ENCODE measurements at regions not wholly inside any gene's neighbourhood (a gene's known extent, or its start where the extent isn't known, plus 50 kb on each side); places are given as distances from the start of the nearest gene placed in this dataset.

DNA sequence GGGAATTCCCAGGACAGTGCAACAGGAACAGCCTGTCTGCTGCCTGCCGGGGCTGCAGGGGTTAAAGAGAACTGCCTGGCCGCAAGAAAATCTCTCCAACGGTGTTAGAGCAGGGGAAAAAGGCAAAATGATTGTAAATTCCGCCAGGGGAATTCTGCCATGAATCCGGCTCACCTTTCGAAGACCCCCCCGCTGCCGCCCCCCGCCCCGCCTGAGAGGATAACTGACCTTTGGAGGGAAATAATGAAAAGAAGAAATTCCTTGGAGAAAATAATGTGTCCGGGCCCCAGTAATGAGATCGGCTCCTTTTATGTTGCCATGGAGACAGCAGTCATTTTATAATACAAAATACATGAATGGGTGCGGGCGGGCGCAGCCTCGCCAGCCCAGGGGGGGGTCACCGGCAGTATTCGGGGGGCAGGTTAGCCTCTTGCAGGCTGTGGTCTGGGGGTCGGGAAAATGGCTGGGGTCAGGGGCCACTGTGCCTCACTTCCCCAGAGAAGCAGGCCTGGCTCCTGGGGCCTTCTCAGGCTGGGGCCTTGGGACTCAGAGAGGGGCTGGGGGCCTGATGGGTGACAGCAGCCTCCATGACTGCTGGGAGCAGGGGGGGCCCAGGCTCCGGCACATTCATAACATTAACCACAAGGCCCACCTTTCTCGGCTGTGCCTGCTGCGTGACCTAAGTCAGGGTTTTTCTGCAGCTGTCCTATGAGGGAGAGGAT is 228.1 kb downstream of the MN1 start:
- peaks cover 3% of the 10 kb centered on the region for H3K4me1 ChIP-seq (ENCODE audit: insufficient read depth)
- DNase-seq: no peak
- no peak overlapping the region for H3K27ac ChIP-seq
- TF ChIP-seq POLR2A (IDR thresholded peaks at IDR 0.05) (no peak), CTCF (IDR thresholded peaks at IDR 0.05) (no peak), EP300 (IDR thresholded peaks at IDR 0.05) (no peak)
- no peaks in the 10 kb centered on the region for H3K9me3 ChIP-seq
- H3K27me3 ChIP-seq: no peaks in the 10 kb centered on the region
- intact Hi-C loops (cut with DNase I): no loop called here
- WGBS, 3 donors: 19 to 24% (median 19%) methylated on average over 22 of the region's 22 CpGs
- H3K36me3 ChIP-seq: no peaks in the 10 kb centered on the region
- H3K4me3 ChIP-seq: no peak overlapping the region

DNA sequence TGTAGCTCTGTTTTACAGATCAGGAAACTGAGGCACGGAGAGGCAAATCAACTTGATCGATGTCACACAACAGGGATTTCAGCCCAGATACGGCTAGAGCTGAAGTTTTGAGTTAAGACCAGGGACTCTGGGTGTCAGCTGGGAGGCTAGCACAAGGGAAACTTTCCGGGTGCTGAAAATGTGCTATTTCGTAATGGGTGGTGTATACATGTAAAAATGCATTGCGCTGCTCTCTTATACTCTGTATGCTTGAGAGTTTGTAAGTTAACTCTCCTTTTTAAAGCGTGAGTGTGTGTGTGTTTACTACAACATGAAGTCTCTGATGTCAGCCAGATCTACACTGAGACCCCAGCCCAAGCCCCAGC is 227.6 kb downstream of the MN1 start:
- intact Hi-C loops (cut with DNase I): no loop called here

DNA sequence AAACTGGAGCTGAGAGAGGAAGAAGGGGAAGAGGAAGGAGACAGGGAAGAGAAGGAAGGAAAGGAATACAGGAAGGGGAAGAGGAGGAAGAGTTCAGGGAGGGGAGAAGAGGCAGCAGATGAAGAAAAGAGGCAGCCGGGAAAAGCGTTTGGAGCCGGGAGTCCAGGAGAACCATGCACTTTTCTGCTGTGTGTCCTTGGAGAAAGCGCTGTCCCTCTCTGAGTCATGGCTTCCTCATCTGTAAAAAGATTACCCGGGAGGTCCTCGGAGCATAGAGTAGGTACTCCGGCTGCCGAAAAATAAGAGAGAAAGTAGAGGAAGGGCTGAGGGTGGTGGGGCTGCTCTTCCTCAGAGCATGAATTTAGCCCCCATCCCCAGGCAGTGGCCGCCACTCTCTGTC is 226.9 kb downstream of the MN1 start:
- no peaks in the 10 kb centered on the region for H3K36me3 ChIP-seq
- intact Hi-C loops (cut with DNase I): no loop called here
- 83 to 89% (median 88%) methylated on average over 9 of the region's 9 CpGs for WGBS, 3 donors
- no peak for DNase-seq
- no peak overlapping the region for H3K27ac ChIP-seq
- TF ChIP-seq POLR2A (IDR thresholded peaks at IDR 0.05) (no peak), CTCF (IDR thresholded peaks at IDR 0.05) (no peak), EP300 (IDR thresholded peaks at IDR 0.05) (no peak)
- no peak overlapping the region for H3K4me3 ChIP-seq
- H3K27me3 ChIP-seq: no peaks in the 10 kb centered on the region
- H3K9me3 ChIP-seq: no peaks in the 10 kb centered on the region
- H3K4me1 ChIP-seq (ENCODE audit: insufficient read depth): peaks cover 3% of the 10 kb centered on the region

More for the DNA sequence above, 227.6 kb downstream of the MN1 start:
- H3K27me3 ChIP-seq: no peaks in the 10 kb centered on the region
- no peak overlapping the region for H3K4me3 ChIP-seq
- H3K9me3 ChIP-seq: no peaks in the 10 kb centered on the region
- H3K4me1 ChIP-seq (ENCODE audit: insufficient read depth): peaks cover 3% of the 10 kb centered on the region
- no peak overlapping the region for H3K27ac ChIP-seq
- no peak for DNase-seq
- TF ChIP-seq CTCF (IDR thresholded peaks at IDR 0.05): no peak
- no peak for TF ChIP-seq POLR2A (IDR thresholded peaks at IDR 0.05)
- no peak for TF ChIP-seq EP300 (IDR thresholded peaks at IDR 0.05)
- WGBS, 3 donors: 84 to 91% (median 85%) methylated on average over 7 of the region's 7 CpGs
- H3K36me3 ChIP-seq: no peaks in the 10 kb centered on the region

DNA sequence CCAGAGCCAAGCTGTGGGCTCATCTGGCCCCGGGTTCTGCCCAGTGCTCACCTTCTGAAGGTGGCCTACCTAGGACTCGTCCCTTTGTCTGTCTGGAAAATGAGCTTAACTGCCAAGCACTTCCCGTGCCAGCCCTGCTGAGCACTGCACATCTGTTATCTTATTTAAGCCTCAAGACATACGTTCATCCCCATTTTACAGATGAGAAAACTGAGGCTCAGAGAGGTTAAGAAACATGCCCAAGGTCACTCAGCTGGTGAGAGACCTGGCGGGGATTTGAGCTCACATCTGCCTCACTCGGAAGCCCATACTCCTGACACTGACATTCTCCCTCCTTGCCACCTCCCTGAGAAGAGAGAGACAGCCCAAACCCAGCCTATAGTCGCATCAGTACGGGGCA is 226.2 kb downstream of the MN1 start:
- intact Hi-C loops (cut with DNase I): no loop called here
- Histone ChIP-seq H3K9me3 (no peaks in the 10 kb centered on the region), H3K27me3 (no peaks in the 10 kb centered on the region), H3K4me1 (ENCODE audit: insufficient read depth) (peaks cover 3% of the 10 kb centered on the region), H3K27ac (no peak overlapping the region), H3K36me3 (no peaks in the 10 kb centered on the region), H3K4me3 (no peak overlapping the region)
- WGBS, 3 donors: 91 to 94% (median 93%) methylated on average over 8 of the region's 8 CpGs
- DNase-seq: no peak
- TF ChIP-seq EP300 (IDR thresholded peaks at IDR 0.05) (no peak), CTCF (IDR thresholded peaks at IDR 0.05) (no peak), POLR2A (IDR thresholded peaks at IDR 0.05) (no peak)
